K562 (cell line): ENCODE measurements at regions not wholly inside any gene's neighbourhood (a gene's known extent, or its start where the extent isn't known, plus 50 kb on each side); places are given as distances from the start of the nearest gene placed in this dataset.

ENCODE experiments used
- CBX1 ChIP-seq: sonication (generic); IDR thresholded peaks from 2 replicates; pipeline ENCODE4 v1.6.1; 2016; ENCODE audit warnings: antibody characterized with exemption, low read depth, mild to moderate bottlenecking
- CTCF ChIP-seq, 3 experiments: IDR thresholded peaks in 2 of 3; conservative IDR thresholded peaks in 1 of 3; 2 replicates each; pipeline ENCODE4 v1.5.1; 2011 to 2012; ENCODE audit warnings: low read length in 3 of 3, mild to moderate bottlenecking in 3 of 3, control low read depth in 2 of 3, improper control_type of control experiment in 1 of 3, inconsistent platforms in 1 of 3, low read depth in 1 of 3, mixed read lengths in 1 of 3, moderate library complexity in 1 of 3; ENCODE audit not compliant: insufficient read depth in 2 of 3
- EZH2 ChIP-seq: IDR thresholded peaks from 2 replicates; pipeline ENCODE4 v1.6.1; 2012; ENCODE audit warnings: low read depth, mild to moderate bottlenecking, inconsistent platforms, low read length, borderline replicate concordance
- FOS ChIP-seq: IDR thresholded peaks from 3 replicates; pipeline ENCODE4 v1.6.1; 2011; ENCODE audit not compliant: insufficient read length; ENCODE audit errors: extremely low read depth
- FOXA1 ChIP-seq: fragments of 450-650 bp; IDR thresholded peaks from 2 replicates; pipeline ENCODE4 v1.6.1; 2016; ENCODE audit warnings: mild to moderate bottlenecking, borderline replicate concordance
- KDM1A ChIP-seq, 2 experiments: fragments of 450-650 bp; IDR thresholded peaks; 2 replicates each; pipeline ENCODE4 v1.6.1; 2016; ENCODE audit warnings: mild to moderate bottlenecking in 2 of 2
- RNF2 ChIP-seq: sonication (generic); IDR thresholded peaks from 2 replicates; pipeline ENCODE4 v1.6.1; 2016
- SIN3A ChIP-seq, 2 experiments: fragments of 150-350 bp in 1 of 2; IDR thresholded peaks; 2 replicates each; pipeline ENCODE4 v1.6.1; 2011 to 2016; ENCODE audit warnings: borderline replicate concordance in 2 of 2, low read depth in 2 of 2, low read length in 2 of 2, mild to moderate bottlenecking in 2 of 2, moderate library complexity in 2 of 2; ENCODE audit not compliant: control insufficient read depth in 1 of 2
- TEAD4 ChIP-seq, 2 experiments: sonication (generic) in 1 of 2; formaldehyde crosslinking in 1 of 2; IDR thresholded peaks; 2 replicates each; pipeline versions ENCODE4 v1.6.1 to v1.8.0; 2012 to 2022; ENCODE audit warnings: borderline replicate concordance in 1 of 2, inconsistent platforms in 1 of 2, low read length in 1 of 2, mild to moderate bottlenecking in 1 of 2, missing genetic modification reagents in 1 of 2
- YY1 ChIP-seq, 3 experiments: IDR thresholded peaks; 2 replicates each; pipeline ENCODE4 v1.6.1; 2011; ENCODE audit warnings: low read length in 2 of 3, mild to moderate bottlenecking in 2 of 3, moderate library complexity in 2 of 3, borderline replicate concordance in 1 of 3, control low read depth in 1 of 3, low read depth in 1 of 3; ENCODE audit not compliant: insufficient read depth in 3 of 3, insufficient replicate concordance in 2 of 3, control insufficient read depth in 1 of 3, insufficient read length in 1 of 3; ENCODE audit errors: extremely low read depth in 1 of 3
- ZBTB40 ChIP-seq, 2 experiments: fragments of 450-650 bp in 1 of 2; sonication (generic) in 1 of 2; formaldehyde crosslinking in 1 of 2; IDR thresholded peaks; 2 replicates each; pipeline versions ENCODE4 v1.7.1 to v1.9.0; 2016 to 2022; ENCODE audit warnings: inconsistent platforms in 1 of 2, mild to moderate bottlenecking in 1 of 2, missing genetic modification reagents in 1 of 2
- ZNF407 ChIP-seq: fragments of 450-650 bp; IDR thresholded peaks from 2 replicates; pipeline ENCODE4 v1.6.1; 2016; ENCODE audit warnings: low read depth

- TF ChIP-seq KDM1A (IDR thresholded peaks at IDR 0.05) (no peak), FOXA1 (no peak), FOS (no peak), SIN3A (IDR thresholded peaks at IDR 0.05; ENCODE audit: borderline replicate concordance in 2 of 2, control insufficient read depth in 1 of 2, low read depth in 2 of 2, low read length in 2 of 2) (no peak), ZNF407 (no peak), ZBTB40 (IDR thresholded peaks at IDR 0.05) (no peak), ZBTB40 (CRISPR knock-in tag; IDR thresholded peaks at IDR 0.05) (no peak), CBX1 (no peak), TEAD4 (IDR thresholded peaks at IDR 0.05; ENCODE audit: low read length) (no peak), TEAD4 (CRISPR knock-in tag; IDR thresholded peaks at IDR 0.05; ENCODE audit: borderline replicate concordance) (no peak), EZH2 (no peak), RNF2 (no peak), YY1 (IDR thresholded peaks at IDR 0.05; ENCODE audit: borderline replicate concordance in 1 of 3, control insufficient read depth in 1 of 3, extremely low read depth in 1 of 3, insufficient read depth in 3 of 3, insufficient read length in 1 of 3, insufficient replicate concordance in 2 of 3, low read depth in 1 of 3, low read length in 2 of 3) (no peak), CTCF (IDR thresholded peaks at IDR 0.05 in 2 of 3, conservative IDR thresholded peaks at IDR 0.05 in 1 of 3; ENCODE audit: insufficient read depth in 2 of 3, low read depth in 1 of 3, low read length in 3 of 3) (no peak)
Observed at GRCh38 chr7:27459731-27460053, 203.0 kb downstream of the HIBADH start.
